ENCODE measurements at regions not wholly inside any gene's neighbourhood (a gene's known extent, or its start where the extent isn't known, plus 50 kb on each side); places are given as distances from the start of the nearest gene placed in this dataset.

- DNase-seq = no peak
- Histone ChIP-seq H3K36me3 (no peaks in the 10 kb centered on the region), H3K4me1 (no peaks in the 10 kb centered on the region), H3K4me3 (no peak overlapping the region), H3K9me3 (replicated peaks) (no peaks in the 10 kb centered on the region), H3K27me3 (ENCODE audit: low read depth) (no peaks in the 10 kb centered on the region), H3K27ac (replicated peaks) (no peak overlapping the region)
- intact Hi-C loops (cut with micrococcal nuclease) = no loop called here
- no peak for TF ChIP-seq CTCF (IDR thresholded peaks at IDR 0.05; ENCODE audit: borderline replicate concordance)
Observed at GRCh38 chr2:167703441-167703840, 544.0 kb downstream of the STK39 start.

- intact Hi-C loops (cut with micrococcal nuclease) = no loop called here
- no peak overlapping the region for H3K4me3 ChIP-seq
- H3K27me3 ChIP-seq (ENCODE audit: low read depth) = no peaks in the 10 kb centered on the region
- no peak for TF ChIP-seq CTCF (IDR thresholded peaks at IDR 0.05; ENCODE audit: borderline replicate concordance)
- no peaks in the 10 kb centered on the region for H3K36me3 ChIP-seq
- no peaks in the 10 kb centered on the region for H3K9me3 ChIP-seq (replicated peaks)
- H3K27ac ChIP-seq (replicated peaks) = no peak overlapping the region
- no peak for DNase-seq
- H3K4me1 ChIP-seq = no peaks in the 10 kb centered on the region
Observed at GRCh38 chr2:167702227-167702626, 545.2 kb downstream of the STK39 start.

GRCh38 chr2:167701651-167702050 lies 545.7 kb downstream of the STK39 start:
- no peaks in the 10 kb centered on the region for H3K4me1 ChIP-seq
- no peaks in the 10 kb centered on the region for H3K27me3 ChIP-seq (ENCODE audit: low read depth)
- intact Hi-C loops (cut with micrococcal nuclease) = no loop called here
- no peak overlapping the region for H3K27ac ChIP-seq (replicated peaks)
- H3K36me3 ChIP-seq = no peaks in the 10 kb centered on the region
- DNase-seq = no peak
- H3K4me3 ChIP-seq = no peak overlapping the region
- H3K9me3 ChIP-seq (replicated peaks) = no peaks in the 10 kb centered on the region
- no peak for TF ChIP-seq CTCF (IDR thresholded peaks at IDR 0.05; ENCODE audit: borderline replicate concordance)

- intact Hi-C loops (cut with micrococcal nuclease) = no loop called here
- Histone ChIP-seq H3K4me3 (no peak overlapping the region), H3K27me3 (ENCODE audit: low read depth) (no peaks in the 10 kb centered on the region), H3K4me1 (no peaks in the 10 kb centered on the region), H3K27ac (replicated peaks) (no peak overlapping the region), H3K36me3 (no peaks in the 10 kb centered on the region), H3K9me3 (replicated peaks) (no peaks in the 10 kb centered on the region)
- no peak for DNase-seq
- TF ChIP-seq CTCF (IDR thresholded peaks at IDR 0.05; ENCODE audit: borderline replicate concordance) = no peak
Observed at GRCh38 chr2:167697948-167698347, 549.4 kb downstream of the STK39 start.

GRCh38 chr2:167697194-167697593 lies 550.2 kb downstream of the STK39 start:
- no peak overlapping the region for H3K4me3 ChIP-seq
- no peaks in the 10 kb centered on the region for H3K36me3 ChIP-seq
- no peak for DNase-seq
- no peaks in the 10 kb centered on the region for H3K4me1 ChIP-seq
- no peak for TF ChIP-seq CTCF (IDR thresholded peaks at IDR 0.05; ENCODE audit: borderline replicate concordance)
- no peak overlapping the region for H3K27ac ChIP-seq (replicated peaks)
- intact Hi-C loops (cut with micrococcal nuclease) = no loop called here
- no peaks in the 10 kb centered on the region for H3K27me3 ChIP-seq (ENCODE audit: low read depth)
- no peaks in the 10 kb centered on the region for H3K9me3 ChIP-seq (replicated peaks)

DNA sequence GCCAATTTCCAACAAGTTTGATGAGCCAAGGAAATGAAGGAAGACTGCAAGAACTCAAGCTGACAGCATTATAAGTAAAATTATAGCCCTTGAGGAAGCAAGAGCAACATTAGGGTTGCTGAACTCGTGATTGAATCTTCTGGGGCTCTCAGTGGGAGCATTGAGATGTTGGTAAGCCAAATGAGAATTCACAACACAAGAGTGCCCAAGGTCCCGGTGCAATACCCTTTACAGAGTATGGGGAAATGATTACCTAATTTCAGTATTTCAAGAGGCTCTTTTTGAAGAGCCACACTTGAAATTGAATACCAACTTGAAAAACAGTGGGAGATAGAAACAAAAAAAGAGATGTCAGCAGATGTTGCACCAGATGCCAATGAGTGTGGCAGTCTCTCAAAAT lies 554.5 kb downstream of the STK39 start:
- intact Hi-C loops (cut with micrococcal nuclease) = no loop called here

More for the DNA sequence above, 554.5 kb downstream of the STK39 start:
- Histone ChIP-seq H3K27ac (replicated peaks) (no peak overlapping the region), H3K36me3 (no peaks in the 10 kb centered on the region), H3K4me3 (no peak overlapping the region), H3K27me3 (ENCODE audit: low read depth) (no peaks in the 10 kb centered on the region), H3K4me1 (no peaks in the 10 kb centered on the region), H3K9me3 (replicated peaks) (no peaks in the 10 kb centered on the region)
- no peak for DNase-seq
- no peak for TF ChIP-seq CTCF (IDR thresholded peaks at IDR 0.05; ENCODE audit: borderline replicate concordance)

All from left ventricle myocardium inferior (tissue), 1 donor.